ENCODE measurements at regions not wholly inside any gene's neighbourhood (a gene's known extent, or its start where the extent isn't known, plus 50 kb on each side); places are given as distances from the start of the nearest gene placed in this dataset.

DNA sequence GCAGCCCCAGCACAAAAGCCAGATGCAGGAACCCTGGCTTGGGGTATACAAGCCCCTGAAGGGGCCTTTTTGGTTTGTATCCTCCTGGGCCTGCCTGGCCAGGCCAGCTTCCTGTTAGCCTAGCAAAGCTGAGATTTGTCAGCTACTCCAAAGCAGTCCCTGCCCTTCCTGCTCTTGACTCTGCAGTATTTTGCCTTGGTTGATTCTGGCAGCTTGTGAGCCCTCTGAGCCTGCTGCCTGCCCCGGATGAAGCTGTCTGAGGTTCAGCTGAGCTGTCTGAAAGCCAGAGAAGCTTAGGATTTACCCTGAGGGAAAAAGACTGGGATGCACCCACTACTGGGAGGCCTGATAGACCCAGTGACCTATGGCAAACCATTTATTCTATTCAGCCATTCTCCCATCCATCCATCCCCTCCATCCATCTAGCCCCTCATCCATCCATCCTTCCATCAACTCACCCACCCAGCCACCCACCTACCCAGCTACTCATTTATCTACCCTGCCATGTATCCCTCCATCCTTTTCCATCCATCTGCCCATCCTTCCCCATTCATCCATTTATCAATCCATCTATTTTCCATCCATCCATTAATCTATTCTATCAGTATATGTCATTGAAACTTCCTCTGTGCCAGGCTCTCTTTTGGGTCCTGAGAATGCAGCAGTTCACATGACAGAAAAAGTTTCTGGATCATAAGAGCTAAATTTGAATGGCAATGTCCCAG is 307.5 kb downstream of the DHX35 start:
- H3K4me3 ChIP-seq (replicated peaks in 1 of 3; ENCODE audit: low read depth in 2 of 3, low read length in 3 of 3) = no peak overlapping the region
- intact Hi-C loops (cut with micrococcal nuclease) = loop anchor here (5.0 kb wide), 1 partner anchor 1693 kb away; no protein-coding TSS in a partner anchor
- Mint-ChIP-seq H3K36me3 (no peaks in the 10 kb centered on the region), H3K4me1 (no peaks in the 10 kb centered on the region), H3K27ac (no peak overlapping the region), H3K27me3 (ENCODE audit: low read depth in 3 of 3) (peaks cover 0 to 3% (median 1%) of the 10 kb centered on the region in 3 donors), H3K9me3 (peaks cover 0 to under 1% (median 0%) of the 10 kb centered on the region in 7 donors), H3K4me3 (no peak overlapping the region)
- WGBS (ENCODE audit: insufficient coverage) = 75% methylated on average over 1 of the region's 1 CpG
- no peak overlapping the region for H2AFZ ChIP-seq (ENCODE audit: insufficient read depth, low read depth, low read length, poor library complexity, severe bottlenecking)
- no peaks in the 10 kb centered on the region for H3K9me3 ChIP-seq (replicated peaks in 1 of 2; ENCODE audit: control insufficient read depth in 1 of 2, insufficient read depth in 1 of 2, low read length in 2 of 2)
- H3K4me2 ChIP-seq (replicated peaks; ENCODE audit: extremely low read depth, low read length, poor library complexity, severe bottlenecking) = no peak overlapping the region
- no peak for TF ChIP-seq CTCF (IDR thresholded peaks at IDR 0.05)
- no peaks in the 10 kb centered on the region for H4K20me1 ChIP-seq (ENCODE audit: insufficient read depth, low read length)
- H3K36me3 ChIP-seq (replicated peaks in 1 of 2; ENCODE audit: control insufficient read depth in 1 of 2, insufficient read depth in 2 of 2, low read length in 2 of 2) = no peaks in the 10 kb centered on the region
- no peaks in the 10 kb centered on the region for H3K27me3 ChIP-seq (ENCODE audit: control insufficient read depth in 2 of 2, insufficient read depth in 2 of 2, low read length in 2 of 2)
- no peak overlapping the region for H3K27ac ChIP-seq (ENCODE audit: low read depth in 1 of 2, low read length in 2 of 2)
- H3K9ac ChIP-seq (ENCODE audit: insufficient read depth, low read length, poor library complexity, severe bottlenecking) = no peak overlapping the region
- no peaks in the 10 kb centered on the region for H3K4me1 ChIP-seq (ENCODE audit: control insufficient read depth in 1 of 2, insufficient read depth in 2 of 2, low read length in 2 of 2)
- DNase-seq = no peak
- no peaks in the 10 kb centered on the region for H3K79me2 ChIP-seq (ENCODE audit: insufficient read depth, low read length)

GRCh38 chr20:39268981-39269461 is 306.9 kb downstream of the DHX35 start:
- no peak overlapping the region for H3K27ac Mint-ChIP-seq
- no peaks in the 10 kb centered on the region for H3K36me3 Mint-ChIP-seq
- Histone ChIP-seq H3K36me3 (replicated peaks in 1 of 2; ENCODE audit: control insufficient read depth in 1 of 2, insufficient read depth in 2 of 2, low read length in 2 of 2) (no peaks in the 10 kb centered on the region), H3K4me3 (replicated peaks in 1 of 3; ENCODE audit: low read depth in 2 of 3, low read length in 3 of 3) (no peak overlapping the region), H4K20me1 (ENCODE audit: insufficient read depth, low read length) (no peaks in the 10 kb centered on the region), H3K27me3 (ENCODE audit: control insufficient read depth in 2 of 2, insufficient read depth in 2 of 2, low read length in 2 of 2) (no peaks in the 10 kb centered on the region), H3K9ac (ENCODE audit: insufficient read depth, low read length, poor library complexity, severe bottlenecking) (no peak overlapping the region), H3K9me3 (replicated peaks in 1 of 2; ENCODE audit: control insufficient read depth in 1 of 2, insufficient read depth in 1 of 2, low read length in 2 of 2) (no peaks in the 10 kb centered on the region), H3K79me2 (ENCODE audit: insufficient read depth, low read length) (no peaks in the 10 kb centered on the region), H3K4me1 (ENCODE audit: control insufficient read depth in 1 of 2, insufficient read depth in 2 of 2, low read length in 2 of 2) (no peaks in the 10 kb centered on the region), H3K27ac (ENCODE audit: low read depth in 1 of 2, low read length in 2 of 2) (no peak overlapping the region), H2AFZ (ENCODE audit: insufficient read depth, low read depth, low read length, poor library complexity, severe bottlenecking) (no peak overlapping the region), H3K4me2 (replicated peaks; ENCODE audit: extremely low read depth, low read length, poor library complexity, severe bottlenecking) (no peak overlapping the region)
- H3K27me3 Mint-ChIP-seq (ENCODE audit: low read depth in 3 of 3) = peaks cover 0 to 3% (median 1%) of the 10 kb centered on the region in 3 donors
- peak; percentile 72 for TF ChIP-seq CTCF (IDR thresholded peaks at IDR 0.05)
- H3K4me1 Mint-ChIP-seq = no peaks in the 10 kb centered on the region
- H3K4me3 Mint-ChIP-seq = no peak overlapping the region
- DNase-seq = peak in 1 of 3 donors; percentile 11
- no peaks in the 10 kb centered on the region for H3K9me3 Mint-ChIP-seq
- WGBS (ENCODE audit: insufficient coverage) = 36% methylated on average over 7 of the region's 7 CpGs
- intact Hi-C loops (cut with micrococcal nuclease) = loop anchor here (5.0 kb wide), 1 partner anchor 1693 kb away; no protein-coding TSS in a partner anchor
